ENCODE measurements at regions not wholly inside any gene's neighbourhood (a gene's known extent, or its start where the extent isn't known, plus 50 kb on each side); places are given as distances from the start of the nearest gene placed in this dataset.

DNA sequence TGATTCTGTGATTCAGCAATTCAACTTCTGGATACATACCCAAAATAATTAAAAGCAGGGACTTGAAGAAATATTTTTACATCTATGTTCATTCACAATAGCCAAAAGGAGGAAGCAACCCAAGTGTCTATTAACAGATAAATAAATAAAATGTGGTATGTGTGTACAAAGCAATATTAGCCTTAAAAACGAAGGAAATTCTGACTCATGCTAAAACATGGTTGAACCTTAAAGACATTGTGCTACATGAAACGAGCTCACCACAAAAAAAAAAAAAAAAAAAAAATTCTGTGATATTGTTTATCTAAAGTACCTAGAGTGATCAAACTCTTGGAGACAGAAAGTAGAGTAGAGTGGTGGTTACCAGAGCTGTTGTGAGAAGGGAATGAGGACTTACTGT, 54.8 kb upstream of the TFAP2D start:
- TF ChIP-seq, protein P1, sequence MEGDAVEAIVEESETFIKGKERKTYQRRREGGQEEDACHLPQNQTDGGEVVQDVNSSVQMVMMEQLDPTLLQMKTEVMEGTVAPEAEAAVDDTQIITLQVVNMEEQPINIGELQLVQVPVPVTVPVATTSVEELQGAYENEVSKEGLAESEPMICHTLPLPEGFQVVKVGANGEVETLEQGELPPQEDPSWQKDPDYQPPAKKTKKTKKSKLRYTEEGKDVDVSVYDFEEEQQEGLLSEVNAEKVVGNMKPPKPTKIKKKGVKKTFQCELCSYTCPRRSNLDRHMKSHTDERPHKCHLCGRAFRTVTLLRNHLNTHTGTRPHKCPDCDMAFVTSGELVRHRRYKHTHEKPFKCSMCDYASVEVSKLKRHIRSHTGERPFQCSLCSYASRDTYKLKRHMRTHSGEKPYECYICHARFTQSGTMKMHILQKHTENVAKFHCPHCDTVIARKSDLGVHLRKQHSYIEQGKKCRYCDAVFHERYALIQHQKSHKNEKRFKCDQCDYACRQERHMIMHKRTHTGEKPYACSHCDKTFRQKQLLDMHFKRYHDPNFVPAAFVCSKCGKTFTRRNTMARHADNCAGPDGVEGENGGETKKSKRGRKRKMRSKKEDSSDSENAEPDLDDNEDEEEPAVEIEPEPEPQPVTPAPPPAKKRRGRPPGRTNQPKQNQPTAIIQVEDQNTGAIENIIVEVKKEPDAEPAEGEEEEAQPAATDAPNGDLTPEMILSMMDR (IDR thresholded peaks at IDR 0.05; ENCODE audit: low read depth, low read length): no peak
- TF ChIP-seq EZH2phosphoT487 (IDR thresholded peaks at IDR 0.05; ENCODE audit: low read depth): no peak
